ENCODE measurements at regions not wholly inside any gene's neighbourhood (a gene's known extent, or its start where the extent isn't known, plus 50 kb on each side); places are given as distances from the start of the nearest gene placed in this dataset.
A peak's percentile ranks its signal among the peaks of the same experiment; 100 is the strongest.

DNA sequence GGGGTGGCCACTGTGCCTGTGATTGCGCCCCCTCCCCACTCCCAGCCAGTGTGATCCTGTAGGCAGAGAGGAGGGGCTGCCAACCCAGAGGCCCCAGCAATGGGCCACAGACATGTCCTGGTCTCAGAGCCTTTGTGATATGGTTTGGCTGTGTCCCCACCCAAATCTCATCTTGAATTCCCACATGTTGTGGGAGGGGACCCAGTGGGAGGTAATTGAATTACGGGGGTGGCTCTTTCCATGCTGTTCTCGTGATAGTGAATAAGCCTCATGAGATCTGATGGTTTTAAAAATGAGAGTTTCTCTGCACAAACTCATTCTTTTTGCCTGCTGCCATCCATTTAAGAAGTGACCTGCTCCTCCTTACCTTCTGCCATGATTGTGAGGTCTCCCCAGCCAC, 56.8 kb upstream of the ZNF469 start:
- DNase-seq: no peak

DNA sequence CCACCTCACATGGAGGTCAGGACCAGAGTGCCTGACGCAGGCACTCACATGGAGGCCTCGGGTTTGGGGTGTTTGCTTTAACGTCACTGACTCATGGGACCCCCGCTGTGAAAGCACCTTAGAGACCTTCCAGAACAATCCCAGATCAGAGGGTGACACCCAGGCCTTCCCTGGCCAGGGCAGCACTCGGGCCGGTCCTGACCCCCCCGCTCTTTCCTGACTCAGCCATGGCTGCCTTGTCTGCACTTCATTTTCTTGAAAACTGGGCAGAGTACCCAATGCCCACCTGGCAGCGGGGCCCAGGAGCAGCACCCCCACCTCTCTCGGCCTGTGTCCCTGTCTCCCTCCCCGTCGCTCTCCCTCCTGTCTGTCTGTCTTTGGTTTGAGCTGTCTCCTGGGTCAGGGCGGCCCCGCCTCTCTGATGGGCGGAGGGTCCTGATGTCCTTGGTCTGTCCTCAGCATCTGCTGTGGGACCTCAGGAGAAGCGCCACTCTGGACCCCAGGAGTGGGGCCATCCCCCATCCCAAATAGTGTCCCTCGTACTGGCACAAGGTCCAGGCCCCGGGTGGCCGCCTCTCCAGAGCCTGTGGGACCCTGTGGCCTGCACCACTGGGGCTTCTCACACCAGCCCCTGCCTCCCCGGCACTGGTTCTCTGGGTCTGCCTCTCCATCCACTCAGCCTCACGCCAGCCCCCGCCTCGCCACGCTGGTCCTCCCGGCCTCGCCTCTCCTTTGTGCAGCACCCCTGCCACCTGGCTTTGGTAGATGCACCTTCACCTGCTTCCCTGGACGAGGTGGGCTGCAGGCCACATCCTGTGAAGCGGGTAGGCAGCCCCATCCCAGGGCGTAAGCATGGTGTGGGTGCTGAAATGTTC, 55.9 kb upstream of the ZNF469 start:
- no peak for DNase-seq

DNA sequence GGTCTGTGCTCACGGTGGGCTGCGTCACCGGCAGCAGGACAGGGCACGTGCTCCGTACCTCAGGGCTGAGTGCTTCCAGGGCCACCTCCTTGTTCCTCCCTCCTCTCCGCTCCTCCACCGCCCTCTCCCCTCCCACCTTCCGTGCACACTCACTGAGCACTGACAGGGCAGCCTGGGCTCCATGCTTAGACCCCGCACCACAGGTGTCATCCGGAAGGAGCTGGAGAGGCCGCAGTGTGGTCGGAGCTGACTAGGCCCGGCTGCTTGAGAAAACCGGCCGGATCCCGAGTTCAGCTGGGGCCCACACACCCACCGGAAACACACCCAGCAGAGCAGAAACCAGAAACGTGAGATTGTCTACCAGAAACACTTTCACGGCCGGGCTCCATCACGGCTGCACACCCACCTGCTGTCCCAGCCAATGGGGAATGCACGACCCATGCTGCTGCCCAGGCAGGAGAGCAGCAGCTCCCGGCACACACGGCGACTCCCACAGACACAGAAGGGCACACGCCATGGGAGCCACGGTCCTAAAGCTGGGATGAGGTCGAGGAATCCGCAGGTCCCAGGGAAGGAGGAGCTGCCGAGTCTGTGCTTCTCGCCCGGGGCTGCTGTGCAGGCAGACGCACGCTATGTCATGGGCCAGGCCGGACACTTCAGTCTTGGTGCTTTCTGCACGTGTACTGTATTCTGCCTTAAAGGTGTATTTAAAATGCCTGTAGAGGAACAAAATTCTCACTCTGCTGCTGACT, 55.0 kb upstream of the ZNF469 start:
- DNase-seq: no peak

GRCh38 chr16:88328313-88328980, 54.3 kb upstream of the ZNF469 start:
- no peak for DNase-seq

- no peak for DNase-seq
Observed at GRCh38 chr16:88329726-88330700, 52.7 kb upstream of the ZNF469 start.

DNA sequence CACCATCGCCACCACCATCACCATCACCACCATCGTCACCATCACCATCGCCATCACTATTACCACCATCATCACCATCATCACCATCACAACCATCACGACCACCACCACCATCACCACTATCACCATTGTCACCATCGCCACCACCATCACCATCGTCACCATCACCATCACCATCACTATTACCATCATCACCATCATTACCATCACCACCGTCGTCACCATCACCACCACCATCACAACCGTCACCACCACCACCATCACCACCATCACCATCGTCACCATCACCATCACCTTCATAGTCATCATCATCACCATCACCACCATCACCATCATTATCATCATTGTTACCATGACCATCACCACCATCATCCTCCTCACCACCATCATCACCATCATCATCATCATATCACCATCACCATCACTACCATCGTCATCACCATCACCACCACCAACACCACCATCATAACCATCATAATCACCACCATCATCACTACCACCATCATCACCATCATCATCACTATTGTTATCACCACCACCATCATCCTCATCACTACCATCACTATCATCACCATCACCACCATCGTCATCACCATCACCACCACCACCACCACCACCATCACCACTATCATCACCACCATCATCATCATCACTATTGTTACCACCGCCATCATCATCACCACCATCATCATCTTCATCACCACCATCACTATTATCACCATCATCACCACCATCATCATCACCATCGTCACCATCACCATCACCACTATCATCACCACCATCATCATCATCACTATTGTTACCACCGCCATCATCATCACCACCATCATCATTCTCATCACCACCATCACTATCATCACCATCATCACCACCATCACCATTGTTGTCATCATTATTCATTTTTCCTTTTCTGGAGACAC, 51.5 kb upstream of the ZNF469 start:
- no peak for DNase-seq

DNA sequence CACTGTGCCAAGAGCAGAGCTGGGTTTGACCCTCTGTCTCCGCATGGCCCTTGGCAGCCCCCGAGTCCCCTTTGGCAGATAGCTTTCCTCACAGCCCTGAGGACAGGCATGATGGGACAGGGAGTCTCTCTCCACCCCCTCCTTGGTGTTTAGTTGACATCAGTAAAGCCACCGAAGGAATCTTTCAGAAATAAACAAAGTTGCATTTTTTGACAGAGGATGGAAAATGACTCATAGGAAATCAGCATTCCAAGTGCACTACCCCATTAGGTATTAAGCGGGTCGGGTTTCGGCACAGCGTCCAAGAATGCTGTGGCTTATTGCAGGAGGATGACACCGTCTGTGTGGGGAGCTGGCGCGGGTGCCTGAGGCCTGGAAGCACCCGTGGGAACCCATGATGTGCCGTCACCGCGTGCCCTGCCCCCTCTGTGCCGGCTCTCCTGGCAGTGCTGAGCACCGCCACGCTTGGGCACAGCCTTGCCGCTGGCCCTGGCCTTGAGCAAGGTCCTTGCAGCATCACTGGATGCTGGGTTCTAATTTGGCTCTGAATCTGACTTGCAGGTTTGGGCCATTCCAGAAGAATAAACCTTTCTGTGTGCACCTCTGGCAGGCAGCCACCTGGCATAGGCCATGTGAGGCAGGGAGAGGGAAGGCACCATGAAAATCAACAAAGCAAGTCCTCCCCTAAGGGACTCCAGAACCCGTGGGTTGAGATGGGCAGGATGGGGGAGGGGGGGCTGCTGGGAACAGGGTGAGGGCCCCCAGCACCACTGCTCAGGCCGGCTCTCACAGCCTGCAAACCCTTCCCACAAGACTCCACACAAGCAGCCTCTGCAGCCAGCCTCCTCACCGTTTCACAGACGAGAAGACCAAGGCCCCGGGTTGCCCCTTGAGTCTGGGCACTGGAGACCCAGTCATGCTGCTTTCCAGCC, 50.5 kb upstream of the ZNF469 start:
- DNase-seq: no peak

GRCh38 chr16:88332921-88333825, 49.6 kb upstream of the ZNF469 start:
- peak; percentile 28 for DNase-seq
